Fibroblast of lung (primary cell): ENCODE measurements at regions not wholly inside any gene's neighbourhood (a gene's known extent, or its start where the extent isn't known, plus 50 kb on each side); places are given as distances from the start of the nearest gene placed in this dataset.

ENCODE experiments used
- EZH2 ChIP-seq: IDR thresholded peaks from 2 replicates; pipeline ENCODE4 v1.5.1; 2012; ENCODE audit warnings: low read length, control low read depth, mild to moderate bottlenecking; ENCODE audit errors: missing control alignments
- TF ChIP-seq, protein P1 (sequence below), 2 donors: IDR thresholded peaks in 1 of 2; conservative IDR thresholded peaks in 1 of 2; 1 replicate in 1 of 2; 2 replicates in 1 of 2; pipeline ENCODE4 v1.5.1; 2011 to 2012; ENCODE audit warnings: low read length in 2 of 2, control low read depth in 1 of 2, inconsistent platforms in 1 of 2, low read depth in 1 of 2, mild to moderate bottlenecking in 1 of 2

DNA sequence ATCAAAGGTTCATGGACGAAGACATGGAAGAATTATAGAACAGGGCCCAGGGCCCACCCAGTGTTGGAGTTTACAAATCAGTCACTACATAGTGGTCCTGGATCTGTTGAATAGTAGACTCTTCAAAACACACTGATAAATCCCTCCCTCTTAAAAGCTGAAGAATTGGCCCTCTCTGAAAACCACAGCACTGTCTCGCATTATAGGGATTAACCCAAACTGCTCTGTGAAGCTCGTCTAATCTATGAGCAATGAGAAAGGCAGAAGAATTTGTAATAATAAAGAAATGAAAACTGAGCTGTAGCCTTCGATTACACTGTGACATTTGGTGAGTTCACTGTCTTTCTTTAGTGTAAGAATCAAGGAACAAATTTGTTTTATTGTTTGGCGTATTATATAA lies 92.5 kb upstream of the ZFP42 start:
- TF ChIP-seq, protein P1, sequence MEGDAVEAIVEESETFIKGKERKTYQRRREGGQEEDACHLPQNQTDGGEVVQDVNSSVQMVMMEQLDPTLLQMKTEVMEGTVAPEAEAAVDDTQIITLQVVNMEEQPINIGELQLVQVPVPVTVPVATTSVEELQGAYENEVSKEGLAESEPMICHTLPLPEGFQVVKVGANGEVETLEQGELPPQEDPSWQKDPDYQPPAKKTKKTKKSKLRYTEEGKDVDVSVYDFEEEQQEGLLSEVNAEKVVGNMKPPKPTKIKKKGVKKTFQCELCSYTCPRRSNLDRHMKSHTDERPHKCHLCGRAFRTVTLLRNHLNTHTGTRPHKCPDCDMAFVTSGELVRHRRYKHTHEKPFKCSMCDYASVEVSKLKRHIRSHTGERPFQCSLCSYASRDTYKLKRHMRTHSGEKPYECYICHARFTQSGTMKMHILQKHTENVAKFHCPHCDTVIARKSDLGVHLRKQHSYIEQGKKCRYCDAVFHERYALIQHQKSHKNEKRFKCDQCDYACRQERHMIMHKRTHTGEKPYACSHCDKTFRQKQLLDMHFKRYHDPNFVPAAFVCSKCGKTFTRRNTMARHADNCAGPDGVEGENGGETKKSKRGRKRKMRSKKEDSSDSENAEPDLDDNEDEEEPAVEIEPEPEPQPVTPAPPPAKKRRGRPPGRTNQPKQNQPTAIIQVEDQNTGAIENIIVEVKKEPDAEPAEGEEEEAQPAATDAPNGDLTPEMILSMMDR (conservative IDR thresholded peaks at IDR 0.05 in 1 of 2, IDR thresholded peaks at IDR 0.05 in 1 of 2; ENCODE audit: low read depth in 1 of 2, low read length in 2 of 2), result no peak
- no peak for TF ChIP-seq EZH2
